DMS114 treated with DMSO at 0.1 percent for 48 hours (cell line): ENCODE measurements at regions not wholly inside any gene's neighbourhood (a gene's known extent, or its start where the extent isn't known, plus 50 kb on each side); places are given as distances from the start of the nearest gene placed in this dataset.

Experiments used
- DNase-seq: peaks from one replicate; lab custom pipeline; 2025; ENCODE audit not compliant: unreplicated experiment; lab: John Stamatoyannopoulos, UW

DNA sequence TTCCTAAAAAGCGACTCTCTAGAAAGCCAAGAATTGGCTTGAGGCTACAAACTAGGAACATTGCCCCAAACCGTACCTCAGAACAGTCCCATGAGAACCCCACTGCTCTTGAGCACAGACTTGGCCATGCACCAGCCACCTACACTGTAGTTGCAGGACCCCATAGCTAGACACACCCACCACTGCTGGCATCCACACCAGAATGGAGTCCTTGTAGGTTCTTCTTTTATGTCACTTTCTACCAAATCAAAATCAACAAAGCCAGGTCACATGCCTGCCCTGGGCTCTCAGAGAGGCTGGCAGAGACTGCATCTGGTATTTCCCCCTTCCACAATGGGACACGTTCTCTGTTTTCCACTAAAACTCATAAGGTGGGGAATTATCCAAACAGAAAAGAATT, 290.5 kb downstream of the SHOX2 start:
- DNase-seq, result no peak

DNA sequence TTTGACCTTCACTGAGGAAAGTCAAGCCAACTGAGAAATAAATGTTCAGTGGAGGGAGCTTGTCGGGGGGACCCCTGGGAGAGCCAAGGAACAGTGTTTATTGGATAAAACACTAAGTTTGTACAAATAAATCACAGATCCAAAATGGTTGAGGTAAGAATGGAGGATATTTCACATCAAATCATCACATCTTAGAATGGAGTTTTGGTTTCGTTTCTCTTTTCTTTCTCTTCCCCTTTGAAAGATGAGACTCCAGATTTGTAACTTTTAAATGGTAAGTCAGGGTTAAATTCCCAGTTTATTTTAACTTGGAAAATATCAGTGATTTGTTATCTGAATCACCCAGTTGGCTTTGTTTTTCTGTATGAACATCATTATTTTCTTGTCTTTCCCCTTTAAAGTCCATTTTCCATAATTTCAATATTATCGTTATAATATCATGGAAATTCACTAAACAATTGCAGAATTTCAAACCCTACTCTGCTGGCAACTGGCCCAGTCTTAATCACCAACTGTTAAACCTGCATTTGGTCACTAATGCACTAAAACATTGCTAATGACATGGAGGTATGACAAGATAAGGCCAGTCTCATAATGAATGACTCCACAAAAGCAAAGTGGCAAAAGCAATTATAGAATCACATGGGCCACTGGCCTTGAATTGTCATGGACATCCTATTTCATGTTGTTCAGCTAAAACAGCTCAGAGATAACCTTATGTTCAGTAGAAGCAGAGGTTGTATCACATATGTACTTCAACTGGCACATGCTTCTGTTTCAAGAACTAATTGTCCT, 295.1 kb downstream of the SHOX2 start:
- no peak for DNase-seq

DNA sequence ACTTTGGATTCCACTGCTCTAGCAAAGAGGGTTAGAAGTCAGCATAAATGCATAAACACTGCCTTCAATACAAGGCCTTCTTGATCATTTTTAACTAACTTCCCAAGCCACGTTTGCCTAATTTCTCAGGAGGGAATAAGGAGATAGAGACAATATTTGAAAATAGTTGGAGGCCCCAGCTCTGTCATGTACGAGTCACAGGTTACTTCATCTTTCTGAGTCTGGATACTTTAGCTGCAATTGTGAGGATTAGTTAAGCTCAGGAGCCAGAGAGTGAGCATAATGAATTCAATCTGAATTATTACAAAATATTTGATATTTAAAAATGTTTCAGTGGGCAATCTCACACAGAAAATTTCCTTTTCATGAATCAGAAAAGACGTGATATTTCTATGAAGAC, 298.9 kb downstream of the SHOX2 start:
- DNase-seq, result no peak

DNA sequence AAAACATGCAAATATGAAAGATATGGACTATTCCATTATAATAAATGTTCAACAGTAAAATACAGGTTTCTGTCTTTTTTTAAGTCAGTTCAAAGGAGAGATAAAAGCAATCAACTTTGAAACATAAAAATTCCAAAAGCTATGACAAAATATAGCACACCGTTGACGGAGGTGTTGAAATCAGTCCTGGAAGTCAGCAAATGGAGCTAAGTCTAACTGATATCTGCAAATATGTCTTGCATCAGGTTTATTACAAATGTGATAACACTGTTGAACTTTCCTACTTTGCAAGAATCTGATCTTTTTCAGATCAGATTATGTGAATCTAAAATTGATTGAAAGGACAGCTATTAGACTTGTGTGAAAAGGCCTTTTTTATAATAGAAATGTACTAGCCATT, 300.7 kb downstream of the SHOX2 start:
- no peak for DNase-seq

DNA sequence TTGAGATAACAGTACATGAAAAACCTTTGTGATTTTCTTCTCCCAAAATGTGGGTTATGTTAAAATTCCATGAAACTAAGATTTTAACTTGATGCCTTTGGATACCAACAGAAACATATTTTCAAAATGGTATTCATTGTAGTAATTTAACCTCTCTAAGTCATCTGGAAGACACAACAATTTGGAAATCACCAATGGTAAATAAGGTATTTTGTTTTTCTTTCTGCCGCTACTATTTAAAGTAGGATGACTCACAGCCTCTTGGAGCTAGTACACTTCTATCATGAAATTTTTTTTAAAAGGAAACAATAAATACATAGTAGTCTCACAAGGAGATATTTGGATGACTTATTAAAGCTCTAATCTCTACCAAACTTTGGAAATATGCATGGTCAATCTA, 291.6 kb upstream of the VEPH1 start:
- DNase-seq, result no peak

DNA sequence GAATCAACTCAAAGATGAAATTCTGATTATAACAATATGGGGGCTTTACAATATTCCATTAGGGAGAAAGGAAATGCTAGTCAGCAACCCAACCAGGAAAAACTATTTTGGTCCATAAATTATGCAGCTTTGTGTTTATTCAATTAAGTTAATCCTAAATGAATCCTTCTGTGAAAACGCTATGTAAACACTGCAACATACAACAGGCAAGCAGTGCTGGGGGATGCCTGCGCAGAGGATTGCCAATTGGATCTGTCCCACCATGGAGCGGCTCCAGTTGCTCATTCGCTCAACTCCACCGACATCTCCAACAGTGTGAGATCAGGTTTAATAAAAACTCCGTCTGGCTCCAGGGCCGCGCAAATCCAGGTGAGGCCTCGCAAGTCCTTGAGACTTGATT, 290.5 kb upstream of the VEPH1 start:
- DNase-seq, result no peak

DNA sequence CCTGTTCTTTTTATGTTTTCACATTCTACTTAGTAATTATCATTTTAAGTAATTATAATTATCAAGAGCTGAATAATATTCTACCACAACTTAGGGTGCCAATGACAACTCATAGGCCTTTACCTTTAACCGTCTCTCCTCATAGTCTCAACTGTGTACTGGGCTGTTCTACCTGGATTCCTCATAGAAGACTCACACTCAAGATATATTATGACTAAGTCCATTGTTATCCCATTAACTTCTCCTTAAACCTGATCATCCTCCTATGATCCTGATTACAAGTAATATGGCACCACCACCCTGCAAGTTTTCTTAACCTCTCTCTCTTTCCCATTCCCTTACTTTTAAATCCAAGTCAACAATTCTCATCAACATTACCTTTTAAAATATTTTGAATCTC, 285.9 kb upstream of the VEPH1 start:
- DNase-seq, result no peak

DNA sequence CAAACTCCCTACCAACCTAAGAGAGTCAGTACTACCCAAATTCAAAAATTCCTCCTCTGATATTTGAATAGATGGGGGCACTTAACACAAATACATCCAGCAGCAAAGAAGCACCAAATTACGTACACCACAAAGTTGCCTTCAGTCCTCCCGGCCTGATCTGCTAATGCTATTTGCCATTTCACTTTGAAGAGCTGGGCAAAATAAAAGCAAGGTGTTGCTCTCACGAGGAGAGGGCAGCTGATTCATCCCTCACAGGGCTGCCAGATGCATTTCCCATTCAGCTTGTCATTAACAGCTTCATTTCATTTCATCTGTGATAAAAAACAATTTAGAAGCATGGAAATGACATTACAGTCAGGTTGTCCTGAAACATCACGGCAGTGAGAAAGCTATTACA, 283.4 kb upstream of the VEPH1 start:
- DNase-seq, result no peak

DNA sequence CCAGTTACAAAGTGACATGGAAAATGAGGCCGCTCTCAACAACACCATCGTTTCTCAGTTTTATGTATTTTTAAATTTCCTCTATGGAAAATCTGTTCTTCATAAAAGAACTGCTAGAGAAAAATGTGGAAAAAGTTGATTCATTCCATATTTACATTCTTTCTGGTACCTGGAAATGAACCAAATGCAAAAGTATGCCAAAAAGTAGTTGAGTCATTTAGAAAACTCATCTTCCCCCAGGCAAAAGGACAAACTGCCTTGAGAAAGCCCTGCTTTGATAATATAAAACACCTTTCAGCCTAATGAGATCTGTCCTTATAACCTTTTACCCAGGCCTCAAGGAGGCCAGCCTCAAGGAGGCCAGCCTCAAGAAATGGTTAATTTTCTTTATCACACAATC, 283.0 kb upstream of the VEPH1 start:
- no peak for DNase-seq

DNA sequence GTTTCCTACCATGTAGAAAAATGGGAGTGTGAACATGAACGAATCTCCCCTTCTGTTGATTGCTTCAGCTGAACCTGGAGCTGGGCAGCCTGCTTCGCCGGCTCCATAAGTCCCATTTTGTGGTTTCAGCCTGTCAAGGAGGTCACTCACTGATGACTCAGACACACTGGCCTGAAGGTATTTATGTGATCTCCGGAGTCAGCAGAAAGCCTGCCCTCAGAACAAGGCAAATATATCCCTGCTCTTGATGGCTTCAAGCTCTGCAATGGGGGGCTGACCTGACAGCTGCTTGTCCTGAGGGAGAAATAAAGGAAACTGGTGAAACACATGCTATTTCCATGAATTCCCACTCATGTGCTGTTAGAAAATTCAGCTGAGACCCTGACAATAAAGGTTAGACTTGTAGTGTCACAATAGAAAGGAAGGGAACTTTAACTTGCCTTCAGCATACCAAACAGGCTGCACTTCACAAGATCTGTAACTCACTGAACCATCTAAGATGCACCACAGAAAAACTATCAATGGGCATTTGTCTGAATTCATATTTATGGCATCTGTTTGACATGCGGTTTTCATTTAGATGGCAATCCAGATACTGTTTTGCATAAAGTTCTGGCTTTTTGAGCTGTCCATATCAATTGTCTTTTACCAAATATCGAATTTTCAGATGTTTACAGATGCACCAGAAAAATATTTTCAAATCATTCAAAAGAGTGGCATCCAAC, 282.0 kb upstream of the VEPH1 start:
- no peak for DNase-seq

DNA sequence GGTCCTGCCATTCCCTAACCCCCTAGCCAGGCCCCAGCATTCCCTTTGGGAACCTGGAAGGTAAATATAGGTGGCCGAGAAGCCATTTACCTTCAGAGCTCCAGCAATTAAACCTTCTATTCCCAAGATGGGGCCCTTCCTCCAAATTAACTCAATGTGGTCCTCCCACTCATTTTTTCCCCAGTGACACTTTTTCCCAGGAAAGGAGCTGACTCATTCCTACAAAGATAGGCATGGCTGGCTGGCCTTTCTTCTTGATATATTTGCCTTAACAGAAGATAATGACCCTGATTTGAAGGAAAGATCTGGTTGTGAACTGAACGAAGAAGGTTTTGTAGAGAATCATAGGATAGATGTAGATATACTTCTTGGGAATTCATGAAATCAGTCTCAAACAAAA, 279.0 kb upstream of the VEPH1 start:
- DNase-seq, result no peak

DNA sequence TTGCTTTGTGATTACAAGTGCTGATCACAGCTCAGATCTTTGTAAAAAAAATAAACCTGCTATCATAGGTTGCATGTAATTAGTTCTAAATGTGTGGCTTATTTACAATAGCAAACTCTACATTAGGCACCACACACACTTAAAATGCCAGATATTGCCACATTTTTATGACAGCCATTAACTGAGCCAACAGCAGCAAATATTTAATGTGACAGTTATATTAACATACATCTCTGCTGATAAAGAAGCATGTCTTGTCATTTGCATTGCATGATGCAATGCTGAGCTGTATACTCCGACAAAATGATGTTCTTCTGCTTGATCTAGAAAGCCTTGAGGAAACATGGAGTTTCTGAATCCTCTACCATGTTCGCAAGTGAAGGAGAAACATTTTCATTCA, 273.6 kb upstream of the VEPH1 start:
- DNase-seq, result no peak

DNA sequence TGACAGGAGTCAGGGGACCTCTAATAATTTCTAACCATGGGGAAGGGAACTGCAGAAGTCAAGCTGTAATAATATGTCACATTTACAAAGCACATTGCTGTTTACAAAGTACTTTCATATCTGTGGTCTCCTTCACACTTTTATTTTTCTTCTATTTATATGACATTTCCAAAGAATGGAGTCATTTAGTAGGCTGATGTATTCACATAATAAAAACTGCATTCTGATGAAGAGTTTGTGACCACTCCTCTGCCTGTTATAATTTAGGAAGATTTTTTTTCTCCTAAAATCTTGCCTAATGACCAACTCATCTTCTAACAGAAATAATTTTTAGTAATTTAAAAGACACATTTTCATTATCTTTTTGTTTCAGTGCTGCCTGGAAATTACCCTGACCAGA, 272.2 kb upstream of the VEPH1 start:
- no peak for DNase-seq

DNA sequence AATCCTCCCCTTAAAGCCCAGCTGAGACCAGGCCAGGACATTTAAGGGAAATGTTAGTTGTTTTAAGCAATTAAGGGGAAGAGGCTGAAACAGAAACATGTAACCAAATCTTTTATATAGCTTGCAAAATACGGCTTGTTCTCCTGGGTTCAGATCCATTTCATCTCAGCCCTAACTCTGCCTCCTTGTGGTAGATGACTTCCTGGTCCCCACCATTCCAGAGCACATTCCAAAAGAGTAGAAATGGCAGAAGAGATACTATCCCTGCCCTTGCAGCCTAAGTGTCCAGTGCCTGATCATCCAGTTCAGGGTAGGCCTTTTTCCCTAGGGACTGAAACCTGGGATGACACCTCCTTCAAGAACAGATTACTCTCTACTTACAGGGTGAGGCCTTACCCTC, 266.2 kb upstream of the VEPH1 start:
- no peak for DNase-seq

DNA sequence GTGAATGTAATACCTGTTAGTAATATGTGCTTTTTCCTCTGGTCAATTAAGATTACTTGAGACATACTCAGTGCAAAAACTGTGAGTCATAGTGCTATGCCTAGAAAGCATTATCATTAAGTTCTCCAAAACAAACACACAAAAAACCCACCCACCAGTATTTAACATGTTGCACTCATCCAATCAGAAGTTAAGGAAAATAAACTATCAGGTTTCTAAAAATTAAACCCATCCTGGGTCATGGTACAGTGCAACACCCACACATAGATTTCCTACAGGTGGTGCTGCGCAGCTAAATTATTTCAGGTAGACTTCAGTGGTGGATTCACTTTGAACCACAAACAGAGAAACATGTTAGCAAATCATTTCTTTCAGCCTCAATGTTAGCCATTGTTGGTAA, 264.4 kb upstream of the VEPH1 start:
- DNase-seq, result no peak

DNA sequence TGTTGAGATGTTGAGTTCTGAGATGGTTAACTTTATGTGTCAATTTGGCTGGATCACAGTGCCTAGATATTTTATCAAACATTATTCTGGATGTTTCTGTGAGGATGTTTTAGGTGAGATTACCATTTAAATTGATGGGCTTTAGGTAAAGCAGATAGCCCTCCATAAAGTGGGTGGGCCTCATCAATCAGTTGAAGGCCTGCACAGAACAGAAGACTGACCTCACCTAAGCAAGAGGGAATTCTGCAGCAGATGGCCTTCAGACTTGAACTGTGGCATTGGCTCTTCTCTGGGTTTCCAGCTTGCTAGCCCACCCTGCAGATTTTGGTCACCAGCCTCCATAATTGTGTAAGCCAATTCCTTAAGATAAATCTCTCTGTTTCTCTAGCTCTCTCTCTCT, 260.4 kb upstream of the VEPH1 start:
- no peak for DNase-seq

DNA sequence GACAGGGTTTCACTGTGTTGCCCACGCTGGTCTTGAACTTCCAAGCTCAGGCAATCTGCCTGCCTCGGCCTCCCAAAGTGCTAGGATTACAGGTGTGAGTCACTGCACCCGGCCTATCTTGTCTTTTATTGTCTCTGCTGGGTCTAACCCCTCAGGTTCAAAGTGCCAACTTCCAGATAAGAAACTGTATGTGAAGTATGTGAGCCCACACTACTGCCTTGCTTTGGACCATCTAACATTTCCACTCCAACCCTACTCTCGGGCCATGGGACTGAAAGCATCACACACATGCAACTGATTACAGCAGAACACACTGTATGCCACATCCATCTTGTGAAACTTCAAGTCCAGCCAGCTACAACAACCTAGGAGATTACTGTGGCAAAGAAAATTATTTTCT, 256.1 kb upstream of the VEPH1 start:
- no peak for DNase-seq

DNA sequence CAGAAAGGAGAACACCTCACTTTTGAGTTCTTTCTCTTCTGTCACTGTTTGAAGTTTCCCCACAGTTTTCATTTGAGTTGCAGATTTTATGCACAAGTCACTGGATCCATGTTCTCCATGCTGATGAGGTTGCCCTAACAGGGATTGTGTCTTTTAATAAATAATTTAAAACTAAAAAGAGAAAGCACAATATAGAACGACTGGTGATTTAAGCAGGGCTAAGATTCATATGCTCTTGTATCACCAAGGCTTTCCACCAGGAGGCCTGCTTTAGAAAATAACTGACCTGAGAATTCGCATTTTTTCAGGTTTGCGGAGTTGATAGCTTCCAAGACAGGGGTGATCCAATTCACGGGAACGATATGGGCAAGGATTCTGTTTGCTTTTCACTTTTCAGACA, 252.0 kb upstream of the VEPH1 start:
- DNase-seq, result no peak

DNA sequence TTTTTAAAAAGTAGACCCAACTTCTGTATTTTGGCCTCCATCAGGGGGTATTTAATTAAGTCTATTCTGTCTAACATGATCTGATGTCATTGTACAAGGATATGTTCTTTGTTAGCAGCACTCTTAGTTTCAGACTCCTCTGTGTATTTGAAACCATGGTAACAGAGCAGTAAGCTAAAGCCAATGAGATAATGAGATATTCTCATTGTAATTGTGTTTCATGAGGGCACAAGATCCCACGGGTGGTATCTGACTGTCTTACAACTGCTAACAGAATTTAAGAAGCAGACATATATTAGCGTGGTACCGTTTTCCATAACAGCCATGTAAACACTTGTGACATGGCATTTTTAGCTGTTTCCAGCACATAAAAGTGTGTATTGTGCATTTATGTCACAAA, 251.2 kb upstream of the VEPH1 start:
- DNase-seq, result no peak

DNA sequence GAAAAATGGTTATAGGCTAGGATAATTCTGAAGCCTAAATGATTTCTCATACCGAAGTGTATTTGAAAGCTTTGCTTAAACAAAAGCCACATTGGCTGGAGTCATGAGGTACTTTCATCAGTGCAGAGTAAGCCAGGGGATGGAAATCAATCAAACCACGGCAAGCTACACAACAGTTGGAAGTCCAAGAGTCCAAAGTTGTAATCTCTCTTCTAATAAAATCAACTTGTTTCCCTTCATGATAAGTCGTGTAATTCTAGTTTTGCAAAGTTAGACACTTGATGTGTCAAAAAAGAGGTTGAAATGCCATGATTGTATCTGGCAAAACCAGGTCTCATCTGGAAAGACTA, 250.5 kb upstream of the VEPH1 start:
- no peak for DNase-seq

DNA sequence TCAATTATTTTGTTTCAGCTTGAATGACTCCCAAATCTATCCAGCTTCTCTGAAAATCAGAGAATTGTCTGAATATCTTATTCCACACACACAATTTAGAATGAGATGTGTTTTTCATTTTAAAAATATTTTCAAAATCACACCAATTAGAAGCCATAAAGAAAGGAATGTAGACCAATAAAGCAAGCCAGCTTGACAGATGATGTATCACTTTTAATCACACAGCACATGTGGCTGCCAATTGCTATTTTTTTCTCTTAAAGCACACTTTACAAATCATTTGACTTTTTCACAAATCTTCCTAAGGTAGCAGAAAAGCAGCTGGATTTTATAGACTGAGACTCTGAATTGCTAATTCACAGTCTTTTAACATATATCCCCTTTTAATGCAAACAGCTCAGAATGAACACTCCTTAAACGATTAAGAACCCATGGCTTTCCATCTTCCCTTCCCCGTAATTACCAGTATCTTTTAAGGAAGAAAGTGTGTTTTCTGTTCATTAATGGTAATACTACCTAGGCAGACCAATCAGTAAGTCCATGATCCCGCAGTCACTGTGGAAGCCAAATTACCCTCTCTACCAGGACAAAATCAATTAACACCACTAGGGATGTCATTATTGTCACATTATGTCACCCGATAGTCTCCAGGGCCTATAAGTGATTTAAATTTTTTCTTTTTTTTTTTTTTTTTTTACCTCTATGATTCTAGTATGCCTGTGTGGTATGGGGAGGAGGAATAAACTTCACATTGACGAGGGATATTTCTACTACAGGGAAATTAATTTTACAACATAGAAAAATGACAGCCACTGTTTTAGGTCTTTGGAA, 250.0 kb upstream of the VEPH1 start:
- no peak for DNase-seq

DNA sequence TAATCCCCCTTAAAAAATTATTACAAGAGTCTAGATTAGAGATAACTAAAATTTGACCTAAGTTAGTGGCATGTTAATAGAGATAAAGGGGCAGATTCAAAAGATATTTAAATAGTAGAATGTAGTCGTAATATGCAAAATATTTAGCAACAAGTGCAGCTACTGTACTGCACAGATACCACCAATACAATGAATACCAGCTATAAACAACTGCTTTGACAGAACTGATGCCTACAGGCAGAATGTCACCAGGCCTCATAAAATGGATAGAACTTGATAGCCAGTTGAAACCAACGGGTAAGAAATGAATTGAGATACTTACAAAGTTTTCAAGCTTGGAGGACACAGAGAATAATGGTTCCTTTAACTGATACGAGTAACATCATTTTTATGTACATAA, 249.3 kb upstream of the VEPH1 start:
- DNase-seq, result no peak
